HG03103 (cell line): ENCODE measurements at regions not wholly inside any gene's neighbourhood (a gene's known extent, or its start where the extent isn't known, plus 50 kb on each side); places are given as distances from the start of the nearest gene placed in this dataset.
"Not testable (repeated sequence)": the region's sequence is repeated elsewhere in the genome, so short reads cannot be mapped to it uniquely, and the experiment has no call there.

Experiments used
- ATAC-seq: cut with Tn5 transposase; IDR thresholded peaks from one replicate; pipeline ENCODE4 v1.9.1; 2021; ENCODE audit warnings: low read depth; ENCODE audit not compliant: unreplicated experiment

DNA sequence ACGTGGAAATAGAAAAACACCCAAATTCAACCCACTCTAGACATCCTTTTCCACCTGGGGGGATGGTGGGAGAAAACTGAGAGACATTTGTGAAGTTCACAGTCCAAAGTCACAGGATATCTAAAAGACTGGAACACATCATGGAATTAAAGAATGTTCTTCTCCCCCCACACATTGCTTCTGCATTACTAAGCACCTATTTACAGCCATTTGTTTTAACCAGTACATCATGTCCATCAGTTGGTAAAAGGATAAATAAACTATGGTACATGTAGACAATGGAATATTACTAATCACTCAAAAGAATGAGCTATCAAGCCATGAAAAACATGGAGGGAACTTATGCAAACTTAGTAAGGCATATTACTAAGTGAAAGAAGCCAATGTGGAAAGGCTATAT lies 185.5 kb upstream of the ANXA10 start:
- ATAC-seq = no peak

DNA sequence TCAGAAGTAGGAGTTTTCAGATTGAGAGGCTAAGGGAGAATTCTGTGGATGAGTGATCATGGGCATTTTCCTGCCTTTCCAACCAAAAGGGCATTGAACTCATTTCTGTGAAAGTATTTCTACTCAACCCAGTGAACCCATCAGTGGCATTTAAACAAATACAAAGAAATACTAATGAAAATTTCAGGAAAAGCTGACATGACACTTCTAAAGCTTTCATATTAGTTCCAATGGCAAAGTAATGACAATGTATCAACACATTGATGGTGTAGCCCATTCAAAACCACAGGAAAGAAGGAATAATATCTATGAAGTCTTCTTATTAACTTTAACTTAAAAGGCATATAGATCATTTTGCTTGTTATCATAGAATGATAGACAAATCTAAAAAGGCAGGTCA lies 183.5 kb upstream of the ANXA10 start:
- no peak for ATAC-seq

DNA sequence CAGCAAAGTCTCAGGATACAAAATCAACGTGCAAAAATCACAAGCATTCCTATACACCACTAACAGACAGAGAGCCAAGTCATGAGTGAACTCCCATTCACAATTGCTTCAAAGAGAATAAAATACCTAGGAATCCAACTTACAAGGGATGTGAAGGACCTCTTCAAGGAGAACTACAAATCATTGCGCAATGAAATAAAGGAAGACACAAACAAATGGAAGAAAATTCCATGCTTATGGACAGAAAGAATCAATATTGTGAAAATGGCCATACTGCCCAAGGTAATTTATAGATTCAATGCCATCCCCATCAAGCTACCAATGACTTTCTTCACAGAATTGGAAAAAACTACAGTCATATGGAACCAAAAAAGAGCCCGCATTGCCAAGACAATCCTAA lies 179.8 kb upstream of the ANXA10 start:
- not testable (repeated sequence) for ATAC-seq

DNA sequence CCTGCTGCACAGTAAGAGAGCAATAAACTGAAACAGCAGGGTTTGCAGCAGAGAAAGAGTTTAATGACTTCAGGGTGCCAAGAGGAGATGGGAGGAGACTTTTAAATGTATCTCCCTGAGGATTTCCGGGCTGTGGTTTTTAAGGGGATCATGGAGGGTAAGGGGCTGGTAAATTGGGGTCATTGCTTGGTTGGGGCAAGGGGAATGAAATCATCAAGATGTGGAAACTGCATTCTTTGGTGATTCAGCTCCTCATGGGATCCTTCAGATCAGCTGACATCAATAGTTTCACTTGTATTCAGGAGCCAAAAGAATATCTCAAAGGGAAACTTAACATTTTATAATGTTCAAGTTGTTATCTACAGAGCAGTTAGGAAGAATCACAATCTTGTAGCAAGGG lies 174.3 kb upstream of the ANXA10 start:
- no peak for ATAC-seq

DNA sequence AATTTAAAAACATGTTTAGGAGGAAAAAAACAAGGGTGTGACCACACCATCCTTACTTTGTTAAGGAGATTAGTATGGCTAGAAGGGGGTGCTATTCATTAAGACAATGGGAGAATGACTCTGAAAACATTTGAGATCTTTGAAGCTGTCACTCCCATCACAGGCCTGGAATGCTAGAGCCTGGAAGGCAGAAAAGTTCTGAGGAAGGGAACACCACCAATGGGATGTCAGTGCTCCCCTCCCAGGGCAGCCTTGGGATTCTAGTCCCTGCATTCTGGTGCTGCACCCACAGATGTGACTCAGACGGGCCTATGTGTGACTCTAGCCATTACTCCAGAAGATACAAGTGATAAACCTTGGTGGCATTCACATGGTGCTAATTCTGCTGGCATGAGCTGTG lies 162.2 kb upstream of the ANXA10 start:
- no peak for ATAC-seq

DNA sequence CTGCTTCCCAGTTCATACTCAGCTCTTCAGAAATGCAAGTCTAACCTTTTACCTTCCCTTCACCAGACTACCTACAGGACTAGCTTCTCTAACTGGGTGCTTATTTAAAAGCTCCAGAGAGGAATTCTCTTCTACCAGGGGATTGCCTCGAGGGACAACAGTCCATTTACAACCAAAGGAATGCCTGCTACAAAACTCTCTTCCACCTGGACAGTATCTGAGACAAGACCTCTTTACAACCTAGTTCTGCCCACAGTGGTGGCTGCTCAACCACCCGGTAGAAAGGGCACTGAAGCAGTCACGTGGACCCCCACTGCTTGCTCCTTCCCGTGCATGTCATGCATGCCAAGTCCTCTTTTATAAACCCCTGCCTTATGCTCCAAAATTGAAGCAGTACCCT lies 158.1 kb upstream of the ANXA10 start:
- no peak for ATAC-seq

DNA sequence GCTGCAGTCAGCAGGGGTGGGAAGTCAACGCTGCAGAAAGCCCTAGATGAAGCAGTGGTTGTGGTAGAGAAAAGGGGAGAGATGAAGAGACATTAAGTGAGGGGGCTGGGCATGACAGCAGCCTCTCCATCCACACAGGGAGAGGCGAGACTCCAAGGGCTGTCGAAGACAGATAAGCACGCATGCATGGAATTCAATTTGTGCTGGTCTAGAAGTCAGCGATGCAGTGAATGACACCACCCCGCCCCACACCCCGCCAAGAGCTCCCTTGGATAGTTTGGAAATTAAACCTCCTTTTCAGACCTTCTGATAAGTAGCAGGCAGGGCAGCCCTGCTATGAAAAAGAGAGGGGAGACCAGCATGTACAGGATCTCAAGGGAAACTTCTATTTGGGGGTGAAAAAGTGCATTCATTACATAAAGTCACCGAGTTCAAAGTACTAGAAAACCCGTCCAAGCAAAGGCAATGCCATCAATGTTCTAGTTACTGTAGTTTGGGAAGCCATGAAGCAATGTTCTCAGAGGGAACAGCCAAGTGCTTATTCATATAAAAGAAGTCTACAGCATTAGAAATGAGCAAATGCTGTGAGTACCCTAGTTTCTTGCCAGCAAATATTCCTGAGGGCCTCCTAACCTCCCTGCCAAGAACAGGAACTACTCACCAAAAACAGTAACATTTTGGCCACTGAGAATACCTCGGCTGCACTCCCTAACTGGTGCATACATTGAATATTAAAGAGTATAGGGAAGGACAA lies 152.3 kb upstream of the ANXA10 start:
- ATAC-seq = no peak

DNA sequence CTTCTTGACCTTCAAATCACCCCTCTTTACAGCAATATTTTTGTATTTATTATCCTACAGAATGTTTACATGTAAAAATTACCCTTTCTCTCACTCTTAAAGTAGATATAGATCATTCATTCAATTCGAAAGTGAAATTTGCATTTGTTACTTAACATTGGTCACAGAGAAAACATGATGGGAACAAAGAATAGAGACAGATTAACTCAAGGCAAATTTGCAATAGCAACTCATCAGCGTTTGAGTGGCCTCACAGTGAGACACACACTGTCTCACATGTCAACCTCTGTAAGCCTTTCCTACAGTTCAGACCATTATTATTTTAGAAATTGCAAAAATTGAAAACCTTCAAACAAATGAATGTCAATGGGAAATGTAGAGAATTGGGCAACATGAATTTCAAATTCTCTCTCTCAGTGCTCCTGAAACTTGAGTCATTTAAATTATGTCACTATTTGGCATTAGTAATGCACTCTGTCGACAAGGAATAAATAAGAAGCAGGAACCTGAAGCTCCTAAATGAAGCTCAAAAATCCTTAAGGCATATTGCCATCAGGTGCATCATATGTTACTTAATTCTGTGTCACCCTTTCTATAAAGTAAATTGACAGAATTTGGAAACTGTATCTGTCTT lies 148.3 kb upstream of the ANXA10 start:
- no peak for ATAC-seq

DNA sequence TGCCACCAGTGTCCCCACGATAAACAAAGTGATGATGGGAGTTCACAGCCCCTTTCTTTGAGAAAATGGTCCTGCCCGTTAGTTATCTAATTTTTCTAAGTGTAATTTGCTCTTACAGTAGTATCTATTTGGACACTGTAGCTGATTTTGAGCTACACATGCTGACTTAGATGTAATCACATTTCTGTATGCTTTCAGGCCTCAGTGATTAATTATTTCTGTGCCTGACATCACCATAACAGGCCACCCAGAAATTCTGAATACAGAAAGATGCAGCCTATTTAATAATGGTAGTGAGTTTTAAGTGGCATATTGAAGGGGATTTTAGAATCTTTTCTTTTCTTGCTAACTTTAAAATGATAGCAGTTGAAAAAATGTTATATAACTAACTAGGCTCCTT lies 147.6 kb upstream of the ANXA10 start:
- no peak for ATAC-seq

DNA sequence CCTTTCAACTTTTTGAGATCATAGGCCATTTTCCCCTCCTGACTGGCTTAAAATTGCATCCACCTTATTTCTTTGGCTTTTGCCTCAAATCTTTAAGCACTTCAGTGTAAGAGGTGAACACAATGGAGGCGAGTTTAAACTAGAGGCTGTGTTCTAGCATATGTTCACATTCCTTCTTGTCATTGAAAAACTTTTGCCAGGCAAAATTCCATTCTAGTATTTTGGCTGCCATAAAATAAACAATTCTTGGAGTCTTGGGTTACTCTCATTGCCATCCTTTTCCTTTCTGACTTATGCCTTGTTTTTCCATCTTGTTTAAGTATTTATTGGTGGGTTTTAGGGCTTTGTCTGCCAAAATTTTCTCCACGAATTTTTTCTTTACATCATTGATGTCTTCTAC lies 137.3 kb upstream of the ANXA10 start:
- no peak for ATAC-seq

DNA sequence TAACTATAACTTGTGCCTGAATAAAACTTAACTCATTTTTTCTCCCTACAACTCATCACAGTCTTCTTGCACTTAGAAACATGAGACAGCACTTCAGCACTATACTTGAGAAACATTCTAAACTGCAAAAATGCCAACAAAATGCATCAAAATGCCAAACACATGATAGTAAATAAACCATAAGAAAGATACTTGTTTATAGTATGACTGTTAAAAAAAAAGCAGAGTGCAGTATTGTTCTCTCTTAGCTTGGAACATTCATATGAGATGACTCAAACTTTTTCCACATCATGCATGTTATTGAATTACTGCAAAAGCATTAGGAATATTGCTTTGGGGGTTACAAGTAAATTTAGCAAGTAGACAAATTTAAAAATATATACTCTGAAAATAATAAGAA lies 135.7 kb upstream of the ANXA10 start:
- no peak for ATAC-seq

DNA sequence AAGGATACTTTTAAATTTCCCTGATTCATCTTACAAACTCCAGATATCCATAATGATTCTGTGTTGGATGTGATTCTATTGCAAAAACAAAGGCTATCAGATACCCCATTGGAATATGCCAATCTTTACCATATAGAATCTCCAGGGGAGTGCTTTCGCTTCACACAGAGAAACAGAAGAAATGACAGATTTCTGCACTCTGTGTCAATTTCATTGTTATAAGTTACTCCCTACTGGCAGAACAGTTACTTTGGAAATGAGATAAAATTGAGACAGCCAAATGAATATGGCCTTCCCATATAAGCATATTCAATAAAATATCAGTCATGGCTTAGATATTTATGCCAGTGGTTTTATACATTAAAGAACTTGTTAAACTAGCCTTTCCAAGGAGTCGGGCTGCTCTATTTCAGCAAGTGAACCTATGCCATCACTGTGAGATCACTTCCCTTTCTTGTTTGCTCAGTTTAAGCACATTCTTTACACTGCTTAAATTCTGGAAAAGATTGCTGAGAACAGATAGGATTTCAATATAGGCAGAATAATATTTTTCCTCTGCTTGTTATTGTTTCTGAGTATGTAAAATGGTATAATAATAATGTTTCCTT lies 127.5 kb upstream of the ANXA10 start:
- ATAC-seq = no peak

DNA sequence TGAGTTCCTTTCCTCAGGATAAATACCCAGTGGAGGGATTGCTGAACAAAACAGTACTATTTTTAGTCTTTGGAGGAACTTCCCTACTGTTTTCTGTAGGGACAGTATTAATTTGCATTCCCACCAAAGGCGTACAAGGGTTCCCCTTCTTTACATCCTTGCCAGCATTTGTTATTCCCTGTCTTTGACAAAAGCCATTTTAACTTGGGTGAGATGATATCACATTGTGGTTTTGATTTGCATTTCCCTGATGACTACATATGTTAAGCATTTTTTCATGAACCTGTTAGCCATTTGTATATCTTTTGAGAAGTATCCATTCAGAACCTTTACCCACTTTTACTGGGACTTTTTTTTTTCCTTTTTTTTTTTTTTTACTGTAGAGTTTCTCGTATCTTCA lies 126.2 kb upstream of the ANXA10 start:
- ATAC-seq = no peak

DNA sequence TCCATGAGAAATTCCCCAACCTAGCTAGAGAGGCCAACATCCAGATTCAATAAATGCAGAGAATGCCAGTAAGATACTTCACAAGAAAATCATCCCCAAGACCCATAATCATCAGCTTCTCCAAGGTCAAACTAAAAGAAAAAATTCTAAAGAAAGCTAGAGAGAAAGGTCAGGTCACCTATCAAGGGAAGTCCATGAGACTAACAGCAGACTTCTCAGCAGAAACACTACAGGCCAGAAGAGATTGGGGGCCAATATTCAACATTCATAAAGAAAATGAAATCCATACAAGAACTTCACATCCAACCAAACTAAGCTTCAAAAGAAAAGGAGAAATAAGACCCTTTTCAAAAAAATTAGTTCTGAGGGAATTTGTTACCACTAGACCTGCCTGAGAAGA lies 118.8 kb upstream of the ANXA10 start:
- no peak for ATAC-seq

DNA sequence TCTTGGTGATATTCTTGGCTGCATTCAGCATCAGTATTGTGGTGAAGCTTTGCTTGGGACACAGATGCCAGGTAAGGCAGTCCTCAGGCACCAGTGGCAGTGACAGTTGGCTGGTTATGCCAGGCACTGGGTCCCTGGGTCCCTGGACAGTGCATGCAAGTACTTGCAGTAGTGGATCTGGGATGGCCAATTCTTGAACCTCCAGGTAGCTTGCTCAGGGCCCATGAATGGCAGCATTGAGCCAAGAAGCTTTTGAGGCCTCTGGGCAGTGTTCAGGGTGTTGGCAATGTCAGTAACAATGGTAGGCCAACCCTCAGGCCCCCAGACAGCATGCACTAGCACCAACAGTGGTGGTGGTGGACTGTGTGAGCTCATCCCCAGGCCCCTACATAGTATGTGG lies 106.8 kb upstream of the ANXA10 start:
- no peak for ATAC-seq

DNA sequence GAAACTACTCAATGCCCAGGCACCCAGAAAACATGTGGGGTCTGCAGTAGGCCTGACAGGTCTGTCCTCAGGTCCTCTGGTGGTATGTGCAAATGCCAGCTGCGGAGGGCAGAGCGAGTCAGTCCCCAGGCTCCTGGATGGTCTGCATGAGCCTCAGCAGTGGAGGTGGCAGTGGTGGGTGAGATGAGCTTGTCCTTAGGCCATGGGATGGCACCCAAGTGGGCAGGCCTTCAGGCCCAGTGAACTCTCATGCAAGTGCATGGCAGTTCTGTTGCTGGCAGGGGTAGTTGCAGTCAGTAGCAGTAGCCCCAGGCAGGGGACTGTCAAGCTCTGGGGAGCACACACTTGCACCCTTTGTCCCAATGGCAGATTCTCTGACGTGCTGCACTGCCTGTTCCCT lies 106.3 kb upstream of the ANXA10 start:
- no peak for ATAC-seq

DNA sequence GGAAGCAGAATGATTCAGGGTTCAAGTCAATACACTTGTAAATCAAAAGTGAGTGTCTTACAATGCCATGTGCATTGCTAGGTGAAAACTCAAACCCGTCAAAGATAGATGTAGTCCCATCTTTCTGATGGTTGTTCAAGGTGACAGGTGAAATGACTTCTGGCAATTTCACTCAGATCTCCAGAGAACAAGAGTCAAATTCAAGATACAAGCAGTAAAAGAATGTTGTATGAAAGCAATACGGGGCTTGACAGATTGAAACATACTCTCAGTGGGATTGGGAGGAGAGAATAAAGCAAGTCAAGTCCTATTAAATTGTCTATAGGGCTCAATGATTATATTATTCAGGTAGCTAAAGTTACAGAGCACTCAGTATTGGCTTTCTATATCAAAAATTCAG lies 105.1 kb upstream of the ANXA10 start:
- no peak for ATAC-seq

DNA sequence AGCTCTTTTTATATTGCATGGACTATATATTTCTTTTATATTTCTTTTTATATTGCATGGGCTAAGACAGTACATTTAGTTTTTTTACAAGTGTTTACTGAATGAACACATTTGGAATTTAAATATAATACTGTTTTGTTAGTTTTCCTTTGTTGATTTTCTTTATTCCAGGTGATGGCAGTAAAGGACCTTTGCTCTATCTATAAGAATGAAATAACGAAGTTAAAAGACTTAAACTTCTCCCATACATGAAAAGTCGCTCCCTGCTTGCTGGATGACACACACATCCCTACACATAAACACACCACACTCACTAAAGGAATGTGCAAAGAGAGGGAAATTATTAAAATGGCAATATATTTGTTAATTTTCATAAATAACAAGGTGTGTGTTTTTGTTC lies 102.5 kb upstream of the ANXA10 start:
- no peak for ATAC-seq

DNA sequence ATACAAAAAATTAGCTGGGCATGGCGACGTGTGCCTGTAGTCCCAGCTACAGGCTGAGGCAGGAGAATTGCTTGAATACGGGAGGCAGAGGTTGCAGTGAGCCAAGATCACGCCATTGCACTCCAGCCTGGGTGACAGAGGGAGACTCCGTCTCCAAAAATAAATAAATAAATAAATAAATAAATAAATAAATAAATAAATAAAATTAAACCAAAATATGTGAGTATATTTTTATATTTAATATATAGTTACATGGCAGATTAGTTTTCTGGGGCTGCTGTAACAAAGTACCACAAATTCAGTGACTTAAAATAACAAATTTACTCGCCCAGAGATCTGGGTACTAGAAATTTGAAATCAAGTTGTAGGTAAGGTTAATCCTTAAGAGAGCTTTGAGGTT lies 84.2 kb upstream of the ANXA10 start:
- not testable (repeated sequence) for ATAC-seq

DNA sequence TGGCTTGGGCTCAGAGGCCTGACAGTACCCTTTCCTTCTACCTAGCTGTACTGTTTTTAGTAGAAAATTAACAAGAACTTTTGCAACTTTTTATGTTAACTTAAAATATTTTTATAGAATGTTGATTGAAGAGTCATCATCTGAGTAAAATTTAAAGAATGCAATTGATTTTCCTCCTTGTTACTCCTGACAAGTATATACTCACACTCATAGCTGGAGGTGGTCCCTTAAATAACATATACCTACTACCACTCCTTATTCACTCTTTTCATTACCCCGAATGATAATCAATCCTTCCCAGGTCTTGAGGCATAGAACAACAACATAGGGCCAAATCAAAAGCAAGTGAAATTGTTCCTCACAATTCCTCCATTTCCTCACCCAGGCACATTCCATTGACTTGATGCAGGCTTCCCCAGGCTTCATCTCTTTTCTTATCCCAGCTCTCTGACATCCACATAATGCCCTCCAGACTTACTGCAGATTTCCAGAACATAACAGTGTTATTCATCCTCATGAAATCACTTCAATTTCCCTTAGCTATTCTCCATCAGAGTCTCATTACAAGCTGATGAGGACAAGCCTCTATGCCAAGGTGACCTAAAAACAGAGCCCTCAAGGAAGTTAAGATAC lies 73.2 kb upstream of the ANXA10 start:
- ATAC-seq = no peak

DNA sequence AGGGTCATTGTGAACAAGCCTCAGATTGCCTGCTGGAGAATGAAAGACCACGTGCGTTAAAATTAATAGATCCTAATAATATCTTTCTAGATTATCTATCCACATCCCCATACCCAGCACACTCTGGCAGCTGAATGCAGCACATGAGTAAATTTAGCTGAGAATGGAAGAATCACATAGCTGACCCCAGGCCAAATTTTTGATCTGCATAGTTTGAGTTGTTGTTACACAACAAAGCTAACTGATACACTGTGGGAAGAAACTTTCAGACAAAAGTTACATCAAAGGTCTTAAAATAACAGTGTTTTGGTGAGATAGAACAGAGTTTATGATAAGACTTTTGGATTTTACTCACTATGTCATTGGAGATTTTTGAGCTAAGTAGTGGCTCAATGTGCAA lies 72.4 kb upstream of the ANXA10 start:
- no peak for ATAC-seq

DNA sequence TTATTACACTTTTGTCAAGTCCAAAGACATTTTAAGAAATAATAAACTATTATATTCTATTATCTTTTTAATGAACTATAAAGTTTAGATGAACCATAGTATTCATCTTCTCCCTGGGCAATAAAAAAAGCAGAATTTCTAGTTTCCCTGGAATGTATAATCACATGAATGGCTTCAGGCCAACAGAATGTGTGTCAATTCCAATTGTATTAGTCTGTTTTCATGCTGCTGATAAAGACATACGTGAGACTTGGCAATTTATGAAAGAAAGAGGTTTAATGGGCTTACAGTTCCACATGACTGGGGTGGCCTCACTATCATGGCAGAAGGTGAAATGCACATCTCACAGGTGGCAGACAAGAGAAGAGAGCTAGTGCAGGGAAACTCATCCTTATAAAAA lies 70.7 kb upstream of the ANXA10 start:
- ATAC-seq = no peak
